PC-3 (cell line): ENCODE measurements at regions not wholly inside any gene's neighbourhood (a gene's known extent, or its start where the extent isn't known, plus 50 kb on each side); places are given as distances from the start of the nearest gene placed in this dataset.
A peak's percentile ranks its signal among the peaks of the same experiment; 100 is the strongest.

Experiments
- ATAC-seq: fragments of 200-7000 bp; cut with Tn5 transposase; 2 replicates; pipeline ENCODE4 v1.9.1; 2020; ENCODE audit warnings: mild to moderate bottlenecking, moderate library complexity
- BruUV-seq: library from RNA; stranded (reverse); fragments of 400-500 nt; replicated peaks from 2 replicates; lab custom pipeline; 2021; lab: Mats Ljungman, UMichigan
- CTCF ChIA-PET: fragments of 300-600 bp; sonication (Branson Sonifier 250); formaldehyde crosslinking; loops from one replicate; lab custom pipeline; 2022; ENCODE audit warnings: antibody characterized with exemption; lab: Charles Lee
- POLR2A ChIA-PET: fragments of 300-600 bp; sonication (Branson Sonifier 250); formaldehyde crosslinking; loops from one replicate; lab custom pipeline; 2022; ENCODE audit warnings: antibody characterized with exemption; ENCODE audit not compliant: unreplicated experiment; lab: Charles Lee
- DNase-seq: peaks from one replicate; pipeline ENCODE4 v3.0.0-alpha.2; 2015
- H2AFZ ChIP-seq: fragments of 300-600 bp; sonication (generic); 2 replicates; pipeline ENCODE4 v1.6.0; 2016; ENCODE audit warnings: antibody characterized with exemption, low read length
- H3F3A ChIP-seq: fragments of 300-600 bp; sonication (generic); one replicate; pipeline ENCODE4 v1.6.0; 2017; ENCODE audit warnings: antibody characterized with exemption, low read length, control low read depth, mild to moderate bottlenecking; ENCODE audit not compliant: unreplicated experiment
- H3K27ac ChIP-seq: fragments of 300-600 bp; sonication (generic); 2 replicates; pipeline ENCODE4 v1.5.1; 2016; ENCODE audit warnings: mild to moderate bottlenecking, low read length
- H3K27me3 ChIP-seq: fragments of 300-600 bp; sonication (generic); 2 replicates; pipeline ENCODE4 v1.6.1; 2016; ENCODE audit warnings: low read length, mixed read lengths
- H3K36me3 ChIP-seq: fragments of 300-600 bp; sonication (generic); 2 replicates; pipeline ENCODE4 v1.6.1; 2016; ENCODE audit warnings: low read depth, mixed run types, low read length, mixed read lengths
- H3K4me1 ChIP-seq: fragments of 300-600 bp; sonication (generic); 2 replicates; pipeline ENCODE4 v1.5.1; 2016; ENCODE audit warnings: low read length; ENCODE audit not compliant: insufficient read depth
- H3K4me2 ChIP-seq: fragments of 300-600 bp; sonication (generic); 2 replicates; pipeline ENCODE4 v1.6.0; 2016; ENCODE audit warnings: low read length
- H3K4me3 ChIP-seq: fragments of 300-600 bp; sonication (generic); 2 replicates; pipeline ENCODE4 v1.5.1; 2016; ENCODE audit warnings: mild to moderate bottlenecking, low read length, mixed read lengths
- H3K79me2 ChIP-seq: fragments of 300-600 bp; sonication (generic); 2 replicates; pipeline ENCODE4 v1.6.1; 2017; ENCODE audit warnings: low read length, mixed read lengths
- H3K9ac ChIP-seq: fragments of 300-600 bp; sonication (generic); 2 replicates; pipeline ENCODE4 v1.6.0; 2016; ENCODE audit warnings: mild to moderate bottlenecking, low read length
- H3K9me2 ChIP-seq: fragments of 300-600 bp; sonication (generic); replicated peaks from 2 replicates; pipeline ENCODE4 v1.6.1; 2016; ENCODE audit warnings: mixed run types, low read length, mixed read lengths
- H3K9me3 ChIP-seq: fragments of 300-600 bp; sonication (generic); 2 replicates; pipeline ENCODE4 v1.6.1; 2016; ENCODE audit warnings: low read length, mixed read lengths
- H4K20me1 ChIP-seq: fragments of 300-600 bp; sonication (generic); 2 replicates; pipeline ENCODE4 v1.6.1; 2016; ENCODE audit warnings: low read length, mixed read lengths
- EZH2 ChIP-seq: fragments of 300-600 bp; sonication (generic); IDR thresholded peaks from one replicate; pipeline ENCODE4 v1.6.1; 2017; ENCODE audit warnings: antibody characterized with exemption, mild to moderate bottlenecking, low read length; ENCODE audit not compliant: unreplicated experiment
- EZH2phosphoT487 ChIP-seq: fragments of 300-600 bp; sonication (generic); IDR thresholded peaks from 2 replicates; pipeline ENCODE4 v1.6.1; 2018; ENCODE audit warnings: mild to moderate bottlenecking, antibody characterized with exemption, low read length, borderline replicate concordance
- intact Hi-C: fragments of 100-400 bp; cut with micrococcal nuclease; formaldehyde crosslinking; loops from 2 replicates; pipeline ENCODE4 v1.9.0; 2023
- TF ChIP-seq, protein P1 (sequence below): fragments of 300-600 bp; sonication (generic); conservative IDR thresholded peaks from 2 replicates; pipeline ENCODE4 v1.5.1; 2017; ENCODE audit warnings: antibody characterized with exemption, low read depth, mild to moderate bottlenecking, low read length

DNA sequence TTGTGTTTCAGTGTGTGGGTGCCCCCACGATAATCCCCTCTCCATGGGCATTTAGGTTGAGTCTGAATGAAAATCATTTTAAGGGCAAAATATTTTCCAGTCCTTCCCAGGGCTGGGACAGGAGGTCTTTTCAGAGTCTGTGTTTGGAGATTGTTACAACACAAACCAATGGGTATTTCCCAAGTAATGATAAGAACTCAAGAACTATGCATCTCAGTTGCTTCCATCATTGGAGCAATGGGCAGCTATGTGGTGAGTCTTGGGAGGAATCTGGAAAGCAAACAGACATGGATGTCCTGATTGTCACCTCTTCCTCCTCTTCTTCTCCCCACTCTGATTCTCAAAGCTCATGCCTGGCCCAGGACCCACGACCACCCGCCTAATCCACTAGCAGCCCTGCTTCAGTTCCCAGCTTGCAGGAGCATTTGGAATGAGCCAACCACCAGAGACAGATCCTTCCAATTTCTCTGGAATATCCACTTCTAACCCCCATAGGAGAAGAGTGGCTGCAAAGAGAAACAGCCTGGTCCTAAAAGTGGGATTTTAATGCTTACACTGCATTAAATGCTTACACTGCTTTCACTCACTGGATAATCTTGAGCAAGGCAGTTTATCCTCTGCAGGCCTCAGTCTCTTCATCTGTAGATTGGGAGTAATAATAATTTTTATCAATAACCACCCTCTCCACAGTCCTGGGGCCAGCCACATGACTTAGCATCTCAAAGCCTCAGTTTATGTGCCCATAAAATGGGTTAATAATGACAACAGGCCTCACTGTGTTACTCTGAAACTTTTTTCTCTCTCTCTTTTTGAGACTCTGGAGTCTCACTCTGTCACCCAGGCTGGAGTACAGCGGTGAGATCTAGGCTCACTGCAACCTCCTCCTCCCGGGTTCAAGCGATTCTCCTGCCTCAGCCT, 404.3 kb downstream of the MN1 start:
- Histone ChIP-seq H4K20me1 (no peaks in the 10 kb centered on the region), H3K36me3 (no peaks in the 10 kb centered on the region), H2AFZ (no peak overlapping the region), H3K9ac (no peak overlapping the region), H3K4me1 (no peaks in the 10 kb centered on the region; the same call in 1 of the 2 replicates), H3K27me3 (no peaks in the 10 kb centered on the region), H3K27ac (no peak overlapping the region), H3K4me2 (no peak overlapping the region), H3K9me2 (no peaks in the 10 kb centered on the region), H3F3A (no peaks in the 10 kb centered on the region), H3K79me2 (no peaks in the 10 kb centered on the region), H3K4me3 (no peak overlapping the region), H3K9me3 (no peaks in the 10 kb centered on the region)
- intact Hi-C loops = no loop called here
- TF ChIP-seq, protein P1, sequence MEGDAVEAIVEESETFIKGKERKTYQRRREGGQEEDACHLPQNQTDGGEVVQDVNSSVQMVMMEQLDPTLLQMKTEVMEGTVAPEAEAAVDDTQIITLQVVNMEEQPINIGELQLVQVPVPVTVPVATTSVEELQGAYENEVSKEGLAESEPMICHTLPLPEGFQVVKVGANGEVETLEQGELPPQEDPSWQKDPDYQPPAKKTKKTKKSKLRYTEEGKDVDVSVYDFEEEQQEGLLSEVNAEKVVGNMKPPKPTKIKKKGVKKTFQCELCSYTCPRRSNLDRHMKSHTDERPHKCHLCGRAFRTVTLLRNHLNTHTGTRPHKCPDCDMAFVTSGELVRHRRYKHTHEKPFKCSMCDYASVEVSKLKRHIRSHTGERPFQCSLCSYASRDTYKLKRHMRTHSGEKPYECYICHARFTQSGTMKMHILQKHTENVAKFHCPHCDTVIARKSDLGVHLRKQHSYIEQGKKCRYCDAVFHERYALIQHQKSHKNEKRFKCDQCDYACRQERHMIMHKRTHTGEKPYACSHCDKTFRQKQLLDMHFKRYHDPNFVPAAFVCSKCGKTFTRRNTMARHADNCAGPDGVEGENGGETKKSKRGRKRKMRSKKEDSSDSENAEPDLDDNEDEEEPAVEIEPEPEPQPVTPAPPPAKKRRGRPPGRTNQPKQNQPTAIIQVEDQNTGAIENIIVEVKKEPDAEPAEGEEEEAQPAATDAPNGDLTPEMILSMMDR = no peak
- TF ChIP-seq EZH2 (no peak), EZH2phosphoT487 (no peak)
- DNase-seq (no peak), ATAC-seq (no peak)
- BruUV-seq = no TSS peak
- POLR2A ChIA-PET = no interaction called here
- CTCF ChIA-PET = no interaction called here

DNA sequence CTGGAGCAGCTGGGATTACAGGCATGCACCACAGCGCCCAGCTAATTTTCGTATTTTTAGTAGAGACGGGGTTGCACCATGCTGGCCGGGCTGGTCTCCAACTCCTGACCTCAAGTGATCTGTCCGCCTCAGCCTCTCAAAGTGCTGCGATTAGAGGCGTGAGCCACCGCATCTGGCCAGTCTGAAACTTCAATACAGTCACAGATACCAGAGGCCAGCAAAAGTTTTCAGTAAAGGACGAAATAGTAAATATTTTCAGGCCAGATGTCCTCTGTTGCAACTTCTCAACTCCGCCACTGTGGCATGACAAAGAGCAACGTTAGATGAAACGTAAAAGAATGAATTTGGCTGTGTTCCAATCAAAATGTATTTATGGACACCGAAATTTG, 403.6 kb downstream of the MN1 start:
- no peak overlapping the region for H3K27ac ChIP-seq
- no peaks in the 10 kb centered on the region for H3K9me2 ChIP-seq
- no peaks in the 10 kb centered on the region for H3K79me2 ChIP-seq
- DNase-seq (no peak), ATAC-seq (no peak)
- ChIA-PET CTCF (no interaction called here), POLR2A (no interaction called here)
- intact Hi-C loops = no loop called here
- TF ChIP-seq, protein P1 = no peak
- no peak for TF ChIP-seq EZH2phosphoT487
- no peak for TF ChIP-seq EZH2
- no peak overlapping the region for H3K4me2 ChIP-seq
- H3K9ac ChIP-seq = no peak overlapping the region
- H3K27me3 ChIP-seq = no peaks in the 10 kb centered on the region
- no TSS peak for BruUV-seq
- no peaks in the 10 kb centered on the region for H3K9me3 ChIP-seq
- no peak overlapping the region for H2AFZ ChIP-seq
- H3K36me3 ChIP-seq = no peaks in the 10 kb centered on the region
- H4K20me1 ChIP-seq = no peaks in the 10 kb centered on the region
- H3K4me3 ChIP-seq = no peak overlapping the region
- H3F3A ChIP-seq = no peaks in the 10 kb centered on the region
- no peaks in the 10 kb centered on the region; the same call in 1 of the 2 replicates for H3K4me1 ChIP-seq

DNA sequence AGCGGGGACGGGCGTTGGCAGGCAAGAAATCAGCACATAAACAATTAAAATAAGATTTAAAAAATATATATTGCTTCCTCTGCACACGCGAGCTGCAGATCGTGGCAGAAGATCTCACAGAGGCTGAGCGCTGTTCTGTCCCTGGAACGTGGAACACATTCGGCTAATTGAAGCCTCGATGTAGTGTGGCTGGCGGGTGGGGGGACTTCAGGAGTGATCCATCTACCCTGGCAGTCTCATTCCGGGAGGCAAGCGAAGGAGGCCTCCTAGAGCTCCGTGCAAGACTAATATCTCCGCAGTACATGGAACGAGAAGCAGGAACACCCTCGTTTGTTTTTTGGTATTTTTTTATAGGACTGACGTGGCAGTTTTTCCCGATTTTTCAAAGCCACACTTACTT, 402.4 kb downstream of the MN1 start:
- Histone ChIP-seq H3K36me3 (no peaks in the 10 kb centered on the region), H2AFZ (peak overlapping the region; percentile 75), H3K4me2 (peak overlapping the region; percentile 79), H3K9me2 (no peaks in the 10 kb centered on the region), H3K9me3 (no peaks in the 10 kb centered on the region), H3K79me2 (no peaks in the 10 kb centered on the region), H3K27me3 (no peaks in the 10 kb centered on the region), H3K27ac (no peak overlapping the region), H3K4me3 (peak overlapping the region; percentile 56), H3K4me1 (no peaks in the 10 kb centered on the region), H3F3A (no peaks in the 10 kb centered on the region), H4K20me1 (no peaks in the 10 kb centered on the region), H3K9ac (no peak overlapping the region)
- ChIA-PET POLR2A (no interaction called here), CTCF (no interaction called here)
- intact Hi-C loops = no loop called here
- ATAC-seq (peak; percentile 38; the same call in 1 of the 2 replicates), DNase-seq (peak; percentile 25)
- BruUV-seq = no TSS peak
- TF ChIP-seq EZH2 (no peak), EZH2phosphoT487 (no peak)
- TF ChIP-seq, protein P1 = no peak
